HFF-Myc (cell line): ENCODE measurements at regions not wholly inside any gene's neighbourhood (a gene's known extent, or its start where the extent isn't known, plus 50 kb on each side); places are given as distances from the start of the nearest gene placed in this dataset.

Experiments
- DNase-seq: peaks from one replicate; pipeline ENCODE4 v3.0.0-alpha.2; 2011; ENCODE audit warnings: low read depth; ENCODE audit errors: extremely low read depth
- H3K4me3 ChIP-seq: replicated peaks from 2 replicates; pipeline ENCODE4 v1.5.1; 2011; ENCODE audit warnings: low read depth, mild to moderate bottlenecking, control low read depth, low read length
- CTCF ChIP-seq: IDR thresholded peaks from 2 replicates; pipeline ENCODE4 v1.5.1; 2012; ENCODE audit warnings: mild to moderate bottlenecking, low read depth, low read length, control low read depth; ENCODE audit errors: missing control alignments

GRCh38 chr1:199204231-199204630 lies 565.4 kb downstream of the PTPRC start:
- no peak for TF ChIP-seq CTCF
- DNase-seq, result no peak
- H3K4me3 ChIP-seq, result no peak overlapping the region

GRCh38 chr1:199205740-199206441 lies 567.1 kb downstream of the PTPRC start:
- H3K4me3 ChIP-seq, result no peak overlapping the region
- no peak for DNase-seq
- TF ChIP-seq CTCF, result no peak

GRCh38 chr1:199208847-199209246 lies 570.0 kb downstream of the PTPRC start:
- H3K4me3 ChIP-seq, result no peak overlapping the region
- DNase-seq, result no peak
- no peak for TF ChIP-seq CTCF

GRCh38 chr1:199218065-199218464 lies 579.2 kb downstream of the PTPRC start:
- no peak for DNase-seq
- H3K4me3 ChIP-seq, result no peak overlapping the region
- TF ChIP-seq CTCF, result no peak

GRCh38 chr1:199218533-199218932 lies 579.7 kb downstream of the PTPRC start:
- H3K4me3 ChIP-seq, result no peak overlapping the region
- no peak for DNase-seq
- TF ChIP-seq CTCF, result no peak

GRCh38 chr1:199220031-199220430 lies 581.2 kb downstream of the PTPRC start:
- no peak overlapping the region for H3K4me3 ChIP-seq
- no peak for TF ChIP-seq CTCF
- DNase-seq, result no peak

GRCh38 chr1:199221371-199222150 lies 582.7 kb downstream of the PTPRC start:
- H3K4me3 ChIP-seq, result no peak overlapping the region
- no peak for TF ChIP-seq CTCF
- no peak for DNase-seq
